ENCODE measurements at regions not wholly inside any gene's neighbourhood (a gene's known extent, or its start where the extent isn't known, plus 50 kb on each side); places are given as distances from the start of the nearest gene placed in this dataset.

- TF ChIP-seq, protein P1, sequence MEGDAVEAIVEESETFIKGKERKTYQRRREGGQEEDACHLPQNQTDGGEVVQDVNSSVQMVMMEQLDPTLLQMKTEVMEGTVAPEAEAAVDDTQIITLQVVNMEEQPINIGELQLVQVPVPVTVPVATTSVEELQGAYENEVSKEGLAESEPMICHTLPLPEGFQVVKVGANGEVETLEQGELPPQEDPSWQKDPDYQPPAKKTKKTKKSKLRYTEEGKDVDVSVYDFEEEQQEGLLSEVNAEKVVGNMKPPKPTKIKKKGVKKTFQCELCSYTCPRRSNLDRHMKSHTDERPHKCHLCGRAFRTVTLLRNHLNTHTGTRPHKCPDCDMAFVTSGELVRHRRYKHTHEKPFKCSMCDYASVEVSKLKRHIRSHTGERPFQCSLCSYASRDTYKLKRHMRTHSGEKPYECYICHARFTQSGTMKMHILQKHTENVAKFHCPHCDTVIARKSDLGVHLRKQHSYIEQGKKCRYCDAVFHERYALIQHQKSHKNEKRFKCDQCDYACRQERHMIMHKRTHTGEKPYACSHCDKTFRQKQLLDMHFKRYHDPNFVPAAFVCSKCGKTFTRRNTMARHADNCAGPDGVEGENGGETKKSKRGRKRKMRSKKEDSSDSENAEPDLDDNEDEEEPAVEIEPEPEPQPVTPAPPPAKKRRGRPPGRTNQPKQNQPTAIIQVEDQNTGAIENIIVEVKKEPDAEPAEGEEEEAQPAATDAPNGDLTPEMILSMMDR (conservative IDR thresholded peaks at IDR 0.05; ENCODE audit: low read depth, low read length), result no peak
- TF ChIP-seq EZH2 (IDR thresholded peaks at IDR 0.05; ENCODE audit: borderline replicate concordance, low read depth, low read length, poor library complexity, severe bottlenecking), result no peak
Observed at GRCh38 chr3:95733336-95733735, 1081.1 kb upstream of the EPHA6 start.

Data from A673 (cell line).